ENCODE measurements at regions not wholly inside any gene's neighbourhood (a gene's known extent, or its start where the extent isn't known, plus 50 kb on each side); places are given as distances from the start of the nearest gene placed in this dataset.
"Not testable (repeated sequence)": the region's sequence is repeated elsewhere in the genome, so short reads cannot be mapped to it uniquely, and the experiment has no call there.

GRCh38 chr3:104004956-104005355 lies 1361.8 kb upstream of the ALCAM start:
- Mint-ChIP-seq H3K27me3 (no peaks in the 10 kb centered on the region), H3K27ac (no peak overlapping the region), H3K36me3 (no peaks in the 10 kb centered on the region), H3K4me1 (no peaks in the 10 kb centered on the region), H3K9me3 (no peaks in the 10 kb centered on the region), H3K4me3 (no peak overlapping the region)

DNA sequence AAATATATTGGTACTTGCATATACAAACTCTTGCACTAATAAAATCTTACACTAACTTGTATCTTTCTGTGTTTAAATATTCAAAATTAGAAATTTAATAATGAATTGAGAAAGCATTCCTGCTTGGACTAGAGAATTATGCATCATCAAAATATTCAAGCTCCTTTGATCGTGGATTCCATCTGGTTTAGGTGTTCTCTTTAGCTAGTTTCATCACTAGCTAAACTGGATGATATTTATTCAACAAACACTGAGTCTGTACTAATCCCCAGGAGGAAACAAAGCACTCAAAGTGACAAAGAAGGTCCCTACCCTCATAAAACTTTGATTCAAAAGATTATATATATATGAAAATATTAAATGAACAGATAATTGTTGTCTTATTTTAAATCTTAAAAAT lies 1360.9 kb upstream of the ALCAM start:
- H3K9me3 Mint-ChIP-seq: no peaks in the 10 kb centered on the region

DNA sequence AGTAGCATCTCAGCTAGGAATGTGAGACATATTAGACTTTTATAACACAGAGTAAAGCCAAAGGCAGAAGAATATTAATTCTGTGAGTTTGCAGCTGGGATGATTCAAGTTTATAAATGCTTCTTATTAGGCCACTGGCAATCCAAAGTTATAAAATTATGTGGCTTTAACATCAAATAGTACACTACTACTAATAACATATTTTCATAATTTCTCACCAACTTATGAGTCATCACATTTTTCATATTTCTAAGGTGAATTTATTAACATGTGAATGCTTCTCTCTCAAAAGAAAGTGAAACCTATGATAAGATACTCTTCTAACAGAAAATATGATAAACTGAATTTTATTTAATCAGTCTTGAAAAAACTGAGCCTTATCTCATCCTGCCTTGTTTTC lies 1348.2 kb upstream of the ALCAM start:
- Mint-ChIP-seq H3K27ac (no peak overlapping the region), H3K4me1 (no peaks in the 10 kb centered on the region), H3K4me3 (no peak overlapping the region), H3K27me3 (no peaks in the 10 kb centered on the region), H3K36me3 (no peaks in the 10 kb centered on the region), H3K9me3 (peaks cover 5 to 11% (median 7%) of the 10 kb centered on the region in 3 donors)

More for the DNA sequence above, 1360.9 kb upstream of the ALCAM start:
- no peak overlapping the region for H3K4me3 Mint-ChIP-seq
- no peak overlapping the region for H3K27ac Mint-ChIP-seq
- no peaks in the 10 kb centered on the region for H3K27me3 Mint-ChIP-seq
- no peaks in the 10 kb centered on the region for H3K36me3 Mint-ChIP-seq
- no peaks in the 10 kb centered on the region for H3K4me1 Mint-ChIP-seq

- Mint-ChIP-seq H3K36me3 (no peaks in the 10 kb centered on the region), H3K9me3 (peaks cover 0 to 2% (median 0%) of the 10 kb centered on the region in 3 donors), H3K27me3 (no peaks in the 10 kb centered on the region), H3K27ac (no peak overlapping the region), H3K4me3 (no peak overlapping the region), H3K4me1 (no peaks in the 10 kb centered on the region)
Measured at GRCh38 chr3:104031598-104031997, 1335.1 kb upstream of the ALCAM start.

- H3K27ac Mint-ChIP-seq: no peak overlapping the region
- H3K36me3 Mint-ChIP-seq: no peaks in the 10 kb centered on the region
- H3K9me3 Mint-ChIP-seq: peaks cover 0 to 2% (median 0%) of the 10 kb centered on the region in 3 donors
- H3K4me3 Mint-ChIP-seq: no peak overlapping the region
- no peaks in the 10 kb centered on the region for H3K4me1 Mint-ChIP-seq
- H3K27me3 Mint-ChIP-seq: no peaks in the 10 kb centered on the region
Measured at GRCh38 chr3:104032283-104032682, 1334.4 kb upstream of the ALCAM start.

GRCh38 chr3:104040896-104041295 lies 1325.8 kb upstream of the ALCAM start:
- Mint-ChIP-seq H3K27me3 (no peaks in the 10 kb centered on the region), H3K36me3 (no peaks in the 10 kb centered on the region), H3K4me1 (peaks cover 3 to 6% (median 3%) of the 10 kb centered on the region in 3 donors), H3K27ac (no peak overlapping the region), H3K9me3 (peaks cover 0 to 6% (median 3%) of the 10 kb centered on the region in 3 donors), H3K4me3 (no peak overlapping the region)

DNA sequence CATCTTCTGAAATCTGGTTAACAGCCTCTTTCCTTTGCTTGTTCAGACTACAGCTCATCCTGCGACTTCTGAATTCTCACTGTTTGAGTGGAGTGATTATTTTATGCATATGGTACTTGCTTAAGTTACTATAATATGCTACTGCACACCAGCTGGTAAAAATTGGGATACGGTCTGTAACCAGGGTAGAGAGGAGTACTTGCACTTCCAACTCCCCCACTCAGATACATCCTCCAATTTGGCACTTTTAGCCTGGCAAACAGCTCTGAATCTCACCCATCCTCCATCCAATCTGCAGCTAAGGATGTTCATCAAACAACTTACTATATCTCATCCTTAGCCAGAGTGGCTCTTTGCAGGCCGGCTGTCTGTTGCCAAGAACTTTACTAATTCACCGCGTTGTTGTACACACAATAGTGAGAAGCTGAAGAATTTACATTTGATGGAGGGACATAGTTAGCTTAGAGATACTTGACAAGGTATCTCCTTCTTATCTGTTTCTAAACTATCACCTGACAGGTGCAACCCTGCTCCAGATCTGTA lies 1323.6 kb upstream of the ALCAM start:
- not testable (repeated sequence) for H3K9me3 Mint-ChIP-seq, H3K4me1 Mint-ChIP-seq, H3K27ac Mint-ChIP-seq, H3K4me3 Mint-ChIP-seq, H3K36me3 Mint-ChIP-seq, H3K27me3 Mint-ChIP-seq

GRCh38 chr3:104044002-104044401 lies 1322.7 kb upstream of the ALCAM start:
- H3K4me1 Mint-ChIP-seq: peaks cover 3 to 6% (median 3%) of the 10 kb centered on the region in 3 donors
- no peak overlapping the region for H3K4me3 Mint-ChIP-seq
- H3K9me3 Mint-ChIP-seq: peaks cover 0 to 3% (median 0%) of the 10 kb centered on the region in 3 donors
- H3K27me3 Mint-ChIP-seq: no peaks in the 10 kb centered on the region
- H3K36me3 Mint-ChIP-seq: peaks cover 2% of the 10 kb centered on the region
- H3K27ac Mint-ChIP-seq: no peak overlapping the region

DNA sequence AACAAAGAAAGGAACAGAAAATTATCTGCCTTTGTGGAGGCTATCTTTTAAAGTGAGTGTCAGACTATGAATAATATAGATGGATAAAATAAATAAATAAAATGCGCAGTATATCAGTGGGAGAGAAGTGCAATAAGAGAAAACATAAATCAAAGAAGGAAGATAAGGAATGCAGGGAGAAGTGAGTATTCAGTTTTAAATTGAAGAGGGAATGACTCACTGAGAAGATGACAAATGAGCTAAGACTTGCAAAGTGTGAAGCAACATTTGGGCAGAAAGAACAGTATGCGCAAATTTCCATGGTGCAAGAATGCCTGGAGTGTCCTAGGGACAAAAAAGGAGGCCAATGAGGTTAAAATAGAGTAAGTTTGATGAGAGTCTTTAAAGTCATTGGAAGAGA lies 1300.1 kb upstream of the ALCAM start:
- H3K4me3 Mint-ChIP-seq: no peak overlapping the region
- H3K27me3 Mint-ChIP-seq: no peaks in the 10 kb centered on the region
- no peaks in the 10 kb centered on the region for H3K36me3 Mint-ChIP-seq
- H3K27ac Mint-ChIP-seq: no peak overlapping the region
- no peaks in the 10 kb centered on the region for H3K4me1 Mint-ChIP-seq
- H3K9me3 Mint-ChIP-seq: peaks cover 0 to 2% (median 0%) of the 10 kb centered on the region in 3 donors

DNA sequence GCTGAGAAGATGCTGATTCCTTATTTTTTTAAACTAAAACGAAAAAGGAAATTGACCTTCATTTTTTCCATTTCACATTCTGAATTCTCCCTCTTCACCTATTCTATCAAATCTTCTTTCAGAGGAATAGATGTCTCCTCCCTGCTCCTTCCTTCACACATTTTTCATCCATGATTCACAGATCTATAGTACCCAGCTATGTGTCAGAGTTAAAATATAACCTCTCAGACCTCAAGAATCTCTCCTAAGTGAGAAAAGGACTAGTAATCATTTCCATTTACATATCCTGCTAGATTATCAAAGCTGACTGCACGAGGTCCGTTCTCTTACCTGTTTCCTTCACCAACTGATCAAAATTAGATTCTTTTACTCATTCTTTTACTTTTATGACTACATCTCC lies 1297.6 kb upstream of the ALCAM start:
- Mint-ChIP-seq H3K36me3 (no peaks in the 10 kb centered on the region), H3K4me1 (no peaks in the 10 kb centered on the region), H3K27ac (no peak overlapping the region), H3K4me3 (no peak overlapping the region), H3K27me3 (no peaks in the 10 kb centered on the region), H3K9me3 (peaks cover 2 to 5% (median 2%) of the 10 kb centered on the region in 3 donors)

DNA sequence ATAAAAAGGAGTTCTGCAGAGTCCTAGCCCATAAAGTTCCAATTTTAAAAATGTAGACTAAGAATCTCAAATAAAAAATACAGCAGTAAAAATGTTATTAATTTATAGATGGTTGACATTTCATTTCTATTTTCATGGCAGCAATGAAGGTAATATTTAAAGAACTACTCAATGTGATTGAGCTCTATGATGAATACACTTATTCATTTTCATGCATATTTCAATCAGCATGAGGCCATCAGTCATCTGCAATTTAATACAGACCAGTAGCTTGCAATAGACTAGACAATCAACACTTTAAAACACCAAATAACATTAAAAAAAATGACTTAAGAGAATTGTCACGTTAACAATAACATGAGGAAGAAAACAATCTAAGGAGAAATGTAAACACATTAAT lies 1295.8 kb upstream of the ALCAM start:
- Mint-ChIP-seq H3K4me3 (no peak overlapping the region), H3K27ac (no peak overlapping the region), H3K36me3 (no peaks in the 10 kb centered on the region), H3K4me1 (no peaks in the 10 kb centered on the region), H3K9me3 (peaks cover 2 to 5% (median 2%) of the 10 kb centered on the region in 3 donors), H3K27me3 (no peaks in the 10 kb centered on the region)

GRCh38 chr3:104080088-104080626 lies 1286.6 kb upstream of the ALCAM start:
- Mint-ChIP-seq H3K27me3 (peaks cover 1% of the 10 kb centered on the region), H3K4me1 (no peaks in the 10 kb centered on the region), H3K4me3 (no peak overlapping the region), H3K27ac (no peak overlapping the region), H3K9me3 (peaks cover 0 to 10% (median 2%) of the 10 kb centered on the region in 3 donors), H3K36me3 (no peaks in the 10 kb centered on the region)

- no peaks in the 10 kb centered on the region for H3K4me1 Mint-ChIP-seq
- peaks cover 0 to 13% (median 10%) of the 10 kb centered on the region in 3 donors for H3K9me3 Mint-ChIP-seq
- no peaks in the 10 kb centered on the region for H3K27me3 Mint-ChIP-seq
Measured at GRCh38 chr3:104088738-104089137, 1278.0 kb upstream of the ALCAM start.

GRCh38 chr3:104089987-104090386 lies 1276.7 kb upstream of the ALCAM start:
- not testable (repeated sequence) for H3K36me3 Mint-ChIP-seq, H3K4me1 Mint-ChIP-seq, H3K4me3 Mint-ChIP-seq, H3K27ac Mint-ChIP-seq, H3K27me3 Mint-ChIP-seq
- H3K9me3 Mint-ChIP-seq: peaks cover 0 to 13% (median 3%) of the 10 kb centered on the region in 3 donors

More at GRCh38 chr3:104088738-104089137, 1278.0 kb upstream of the ALCAM start:
- no peak overlapping the region for H3K27ac Mint-ChIP-seq
- H3K36me3 Mint-ChIP-seq: no peaks in the 10 kb centered on the region
- H3K4me3 Mint-ChIP-seq: no peak overlapping the region

DNA sequence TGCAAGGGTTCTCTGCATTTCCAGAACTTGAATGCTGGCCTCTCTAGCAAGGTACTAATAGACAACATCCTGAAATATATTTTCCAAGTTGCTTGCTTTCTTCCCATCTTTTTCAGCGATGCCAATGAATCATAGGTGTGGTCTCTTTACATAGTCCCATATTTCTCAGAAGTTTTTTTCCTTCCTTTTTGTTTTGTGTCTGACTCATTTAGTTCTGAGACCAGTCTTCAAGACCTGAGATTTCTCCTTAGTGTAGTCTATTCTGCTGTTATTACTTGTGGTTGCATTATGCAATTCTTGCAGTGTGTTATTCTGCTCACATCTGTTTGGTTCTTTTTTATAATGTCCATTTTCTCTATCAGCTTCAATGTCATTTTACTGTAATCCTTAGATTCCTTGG lies 1265.0 kb upstream of the ALCAM start:
- Mint-ChIP-seq H3K4me3 (no peak overlapping the region), H3K27me3 (peaks cover 2% of the 10 kb centered on the region), H3K4me1 (peaks cover 0 to 7% (median 0%) of the 10 kb centered on the region in 3 donors), H3K27ac (no peak overlapping the region), H3K36me3 (no peaks in the 10 kb centered on the region), H3K9me3 (no peaks in the 10 kb centered on the region)

- no peak overlapping the region for H3K4me3 Mint-ChIP-seq
- no peaks in the 10 kb centered on the region for H3K9me3 Mint-ChIP-seq
- peaks cover 0 to 7% (median 0%) of the 10 kb centered on the region in 3 donors for H3K4me1 Mint-ChIP-seq
- no peak overlapping the region for H3K27ac Mint-ChIP-seq
- H3K27me3 Mint-ChIP-seq: peaks cover 2% of the 10 kb centered on the region
- no peaks in the 10 kb centered on the region for H3K36me3 Mint-ChIP-seq
Measured at GRCh38 chr3:104102386-104102785, 1264.3 kb upstream of the ALCAM start.

Data from IgD-negative memory B cell (primary cell).